RWPE2 (cell line): ENCODE measurements at regions not wholly inside any gene's neighbourhood (a gene's known extent, or its start where the extent isn't known, plus 50 kb on each side); places are given as distances from the start of the nearest gene placed in this dataset.

Experiments
- ATAC-seq: fragments of 200-7000 bp; cut with Tn5 transposase; 3 replicates; pipeline ENCODE4 v1.9.1; 2021; ENCODE audit warnings: low read depth
- DNase-seq: peaks from one replicate; pipeline ENCODE4 v3.0.0-alpha.2; 2020; ENCODE audit warnings: low spot score
- H3K27ac ChIP-seq: fragments of 450-650 bp; 2 replicates; pipeline ENCODE4 v1.5.1; 2017; ENCODE audit warnings: mild to moderate bottlenecking; ENCODE audit not compliant: poor library complexity, severe bottlenecking
- H3K27me3 ChIP-seq: fragments of 250-450 bp; sonication (Bioruptor Pico); 2 replicates; pipeline ENCODE4 v1.5.1; 2021; ENCODE audit warnings: mild to moderate bottlenecking, moderate library complexity; ENCODE audit not compliant: insufficient read depth, poor library complexity, severe bottlenecking
- H3K36me3 ChIP-seq: fragments of 250-450 bp; sonication (Bioruptor Pico); 2 replicates; pipeline ENCODE4 v1.5.1; 2020; ENCODE audit warnings: low read depth, mild to moderate bottlenecking, moderate library complexity
- H3K4me1 ChIP-seq: fragments of 250-450 bp; sonication (Bioruptor Pico); 2 replicates; pipeline ENCODE4 v1.5.1; 2021; ENCODE audit warnings: mild to moderate bottlenecking, moderate library complexity; ENCODE audit not compliant: insufficient read depth, poor library complexity, severe bottlenecking
- H3K4me3 ChIP-seq: fragments of 250-450 bp; sonication (Bioruptor Pico); 2 replicates; pipeline ENCODE4 v1.5.1; 2021; ENCODE audit warnings: mild to moderate bottlenecking, moderate library complexity; ENCODE audit not compliant: severe bottlenecking
- H3K9me3 ChIP-seq: fragments of 250-450 bp; sonication (Bioruptor Pico); 2 replicates; pipeline ENCODE4 v1.5.1; 2021; ENCODE audit warnings: mild to moderate bottlenecking, moderate library complexity; ENCODE audit not compliant: severe bottlenecking
- TF ChIP-seq, protein P1 (sequence below): fragments of 450-650 bp; IDR thresholded peaks from one replicate; pipeline ENCODE4 v1.5.1; 2017; ENCODE audit warnings: mild to moderate bottlenecking, moderate library complexity; ENCODE audit not compliant: poor library complexity, severe bottlenecking

- no peaks in the 10 kb centered on the region for H3K4me1 ChIP-seq
- no peaks in the 10 kb centered on the region for H3K36me3 ChIP-seq
- no peaks in the 10 kb centered on the region for H3K27me3 ChIP-seq
- ATAC-seq = no peak
- no peak overlapping the region for H3K27ac ChIP-seq
- TF ChIP-seq, protein P1, sequence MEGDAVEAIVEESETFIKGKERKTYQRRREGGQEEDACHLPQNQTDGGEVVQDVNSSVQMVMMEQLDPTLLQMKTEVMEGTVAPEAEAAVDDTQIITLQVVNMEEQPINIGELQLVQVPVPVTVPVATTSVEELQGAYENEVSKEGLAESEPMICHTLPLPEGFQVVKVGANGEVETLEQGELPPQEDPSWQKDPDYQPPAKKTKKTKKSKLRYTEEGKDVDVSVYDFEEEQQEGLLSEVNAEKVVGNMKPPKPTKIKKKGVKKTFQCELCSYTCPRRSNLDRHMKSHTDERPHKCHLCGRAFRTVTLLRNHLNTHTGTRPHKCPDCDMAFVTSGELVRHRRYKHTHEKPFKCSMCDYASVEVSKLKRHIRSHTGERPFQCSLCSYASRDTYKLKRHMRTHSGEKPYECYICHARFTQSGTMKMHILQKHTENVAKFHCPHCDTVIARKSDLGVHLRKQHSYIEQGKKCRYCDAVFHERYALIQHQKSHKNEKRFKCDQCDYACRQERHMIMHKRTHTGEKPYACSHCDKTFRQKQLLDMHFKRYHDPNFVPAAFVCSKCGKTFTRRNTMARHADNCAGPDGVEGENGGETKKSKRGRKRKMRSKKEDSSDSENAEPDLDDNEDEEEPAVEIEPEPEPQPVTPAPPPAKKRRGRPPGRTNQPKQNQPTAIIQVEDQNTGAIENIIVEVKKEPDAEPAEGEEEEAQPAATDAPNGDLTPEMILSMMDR = no peak
- H3K4me3 ChIP-seq = no peak overlapping the region
- no peaks in the 10 kb centered on the region for H3K9me3 ChIP-seq
- no peak for DNase-seq
Observed at GRCh38 chr18:51397347-51397962, 200.0 kb upstream of the MEX3C start.

DNA sequence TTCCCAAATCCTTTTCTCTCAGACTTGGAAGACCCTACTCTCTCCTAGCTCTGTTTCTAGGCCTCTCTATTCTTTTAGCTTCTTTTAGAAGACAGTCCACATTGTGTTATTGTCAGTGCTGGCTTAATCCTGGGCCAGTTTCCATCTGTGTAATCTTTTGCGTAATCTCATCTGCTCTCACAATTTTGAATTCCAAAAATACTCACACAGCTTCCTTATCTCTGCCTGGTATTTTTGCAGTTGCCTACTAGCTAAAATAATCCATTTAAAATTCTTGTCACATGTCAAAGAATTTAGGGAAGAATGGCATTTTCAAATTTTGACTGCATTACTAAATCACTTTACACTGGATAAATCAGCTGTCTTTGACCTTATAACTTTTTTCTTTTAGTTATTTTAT lies 200.6 kb upstream of the MEX3C start:
- no peaks in the 10 kb centered on the region for H3K9me3 ChIP-seq
- no peaks in the 10 kb centered on the region for H3K36me3 ChIP-seq
- TF ChIP-seq, protein P1 = no peak
- DNase-seq (no peak), ATAC-seq (no peak)
- H3K4me1 ChIP-seq = no peaks in the 10 kb centered on the region
- H3K4me3 ChIP-seq = no peak overlapping the region
- no peaks in the 10 kb centered on the region for H3K27me3 ChIP-seq
- no peak overlapping the region for H3K27ac ChIP-seq

- Histone ChIP-seq H3K4me3 (no peak overlapping the region), H3K4me1 (no peaks in the 10 kb centered on the region), H3K27me3 (no peaks in the 10 kb centered on the region), H3K9me3 (no peaks in the 10 kb centered on the region), H3K27ac (no peak overlapping the region), H3K36me3 (no peaks in the 10 kb centered on the region)
- DNase-seq = no peak
- TF ChIP-seq, protein P1 = no peak
- no peak for ATAC-seq
Observed at GRCh38 chr18:51399491-51400122, 202.1 kb upstream of the MEX3C start.

DNA sequence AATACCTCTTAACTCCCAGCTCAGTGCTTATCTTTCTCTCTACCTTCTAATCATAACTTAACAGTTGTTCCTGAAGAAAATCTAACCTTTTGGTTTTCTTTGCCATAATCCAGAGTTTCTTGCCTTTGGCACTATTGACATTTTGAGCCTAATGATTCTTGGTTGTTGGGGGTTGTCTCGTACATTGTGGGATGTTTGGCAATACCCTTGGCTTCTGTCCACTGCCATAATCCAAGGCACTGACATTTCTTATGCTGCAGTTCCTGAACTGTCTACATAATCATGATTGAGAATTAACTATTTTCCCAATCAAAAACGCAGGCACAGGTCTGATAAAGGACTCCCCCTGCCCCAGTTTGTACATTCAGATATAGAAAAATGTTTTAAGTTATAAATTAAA lies 203.2 kb upstream of the MEX3C start:
- H3K27me3 ChIP-seq = no peaks in the 10 kb centered on the region
- no peaks in the 10 kb centered on the region for H3K4me1 ChIP-seq
- no peak for DNase-seq
- no peak for ATAC-seq
- H3K4me3 ChIP-seq = no peak overlapping the region
- H3K9me3 ChIP-seq = no peaks in the 10 kb centered on the region
- no peaks in the 10 kb centered on the region for H3K36me3 ChIP-seq
- H3K27ac ChIP-seq = no peak overlapping the region
- TF ChIP-seq, protein P1 = no peak

DNA sequence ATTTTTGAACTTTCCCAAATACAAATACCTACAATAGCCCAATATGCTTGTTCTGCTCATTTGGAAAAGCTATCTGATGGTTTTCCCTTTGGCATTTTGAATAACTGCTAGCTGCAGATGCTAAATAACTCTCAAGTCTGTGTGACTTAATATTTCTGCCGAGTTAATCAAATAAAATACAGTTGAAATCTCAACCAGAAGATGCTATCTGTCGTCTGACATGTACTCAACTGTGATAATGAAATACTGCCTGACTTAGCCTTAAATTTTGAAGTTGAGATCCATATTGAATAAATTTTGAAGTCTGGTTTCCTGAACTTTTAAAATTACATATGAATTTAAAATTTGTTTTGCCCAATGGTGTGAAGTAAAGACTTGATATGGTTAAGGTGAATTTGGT lies 204.4 kb upstream of the MEX3C start:
- ATAC-seq = no peak
- Histone ChIP-seq H3K4me3 (no peak overlapping the region), H3K9me3 (no peaks in the 10 kb centered on the region), H3K27me3 (no peaks in the 10 kb centered on the region), H3K36me3 (no peaks in the 10 kb centered on the region), H3K27ac (no peak overlapping the region), H3K4me1 (no peaks in the 10 kb centered on the region)
- no peak for DNase-seq
- TF ChIP-seq, protein P1 = no peak
